ENCODE measurements at regions not wholly inside any gene's neighbourhood (a gene's known extent, or its start where the extent isn't known, plus 50 kb on each side); places are given as distances from the start of the nearest gene placed in this dataset.

DNA sequence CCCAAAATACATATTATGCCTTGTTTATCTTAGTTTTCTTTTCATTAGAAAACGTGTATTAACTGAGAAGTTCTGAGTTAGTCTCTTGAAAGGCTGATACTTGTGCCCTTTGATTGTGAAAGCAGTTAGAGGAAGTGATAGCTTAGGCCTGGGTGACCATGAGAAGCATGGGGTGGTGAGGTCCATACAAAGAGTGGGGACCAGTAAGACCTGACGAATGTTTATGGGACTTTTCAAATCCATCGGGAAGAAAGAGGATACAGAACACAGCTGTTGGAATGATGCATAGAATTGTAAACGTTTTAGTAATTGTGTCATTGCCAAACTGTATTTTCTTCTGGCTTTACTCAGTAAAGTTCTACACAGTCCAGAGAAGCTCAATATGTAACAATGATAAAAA lies 259.8 kb downstream of the LMO4 start:
- Mint-ChIP-seq H3K27me3 (peaks cover 4 to 5% of the 10 kb centered on the region in 2 donors), H3K36me3 (no peaks in the 10 kb centered on the region), H3K27ac (no peak overlapping the region), H3K9me3 (peaks cover 0 to 2% (median 0%) of the 10 kb centered on the region in 8 donors), H3K4me1 (no peaks in the 10 kb centered on the region), H3K4me3 (no peak overlapping the region)
- H3K9me3 ChIP-seq (ENCODE audit: control insufficient read depth in 1 of 2, low read length in 2 of 2): no peaks in the 10 kb centered on the region
- H3K4me3 ChIP-seq (ENCODE audit: low read length in 2 of 2): no peak overlapping the region
- CTCF ChIA-PET (ENCODE audit: partially characterized antibody): no interaction called here
- intact Hi-C loops (cut with micrococcal nuclease): no loop called here
- POLR2A ChIA-PET (ENCODE audit: partially characterized antibody): no interaction called here
- H3K4me1 ChIP-seq (ENCODE audit: insufficient read depth, low read length): no peaks in the 10 kb centered on the region
- H3K27ac ChIP-seq (ENCODE audit: low read depth, low read length): no peak overlapping the region
- H3K36me3 ChIP-seq (ENCODE audit: insufficient read depth, low read length): no peaks in the 10 kb centered on the region
- DNase-seq: no peak
- no peaks in the 10 kb centered on the region for H3K27me3 ChIP-seq (ENCODE audit: insufficient read depth, low read length)

GRCh38 chr1:87591492-87591891 lies 262.8 kb downstream of the LMO4 start:
- intact Hi-C loops (cut with micrococcal nuclease): no loop called here
- Mint-ChIP-seq H3K4me1 (no peaks in the 10 kb centered on the region), H3K9me3 (peaks cover 0 to 2% (median 0%) of the 10 kb centered on the region in 8 donors), H3K36me3 (no peaks in the 10 kb centered on the region), H3K27me3 (no peaks in the 10 kb centered on the region), H3K4me3 (no peak overlapping the region), H3K27ac (no peak overlapping the region)
- CTCF ChIA-PET (ENCODE audit: partially characterized antibody): no interaction called here
- Histone ChIP-seq H3K4me3 (ENCODE audit: low read length in 2 of 2) (no peak overlapping the region), H3K27me3 (ENCODE audit: insufficient read depth, low read length) (no peaks in the 10 kb centered on the region), H3K4me1 (ENCODE audit: insufficient read depth, low read length) (no peaks in the 10 kb centered on the region), H3K36me3 (ENCODE audit: insufficient read depth, low read length) (no peaks in the 10 kb centered on the region), H3K9me3 (ENCODE audit: control insufficient read depth in 1 of 2, low read length in 2 of 2) (no peaks in the 10 kb centered on the region), H3K27ac (ENCODE audit: low read depth, low read length) (no peak overlapping the region)
- POLR2A ChIA-PET (ENCODE audit: partially characterized antibody): no interaction called here
- DNase-seq: no peak

- ChIA-PET POLR2A (ENCODE audit: partially characterized antibody) (no interaction called here), CTCF (ENCODE audit: partially characterized antibody) (no interaction called here)
- no peak overlapping the region for H3K27ac Mint-ChIP-seq
- no peak for DNase-seq
- Histone ChIP-seq H3K4me3 (ENCODE audit: low read length in 2 of 2) (no peak overlapping the region), H3K27ac (ENCODE audit: low read depth, low read length) (no peak overlapping the region), H3K4me1 (ENCODE audit: insufficient read depth, low read length) (no peaks in the 10 kb centered on the region), H3K9me3 (ENCODE audit: control insufficient read depth in 1 of 2, low read length in 2 of 2) (no peaks in the 10 kb centered on the region), H3K27me3 (ENCODE audit: insufficient read depth, low read length) (no peaks in the 10 kb centered on the region), H3K36me3 (ENCODE audit: insufficient read depth, low read length) (no peaks in the 10 kb centered on the region)
- H3K9me3 Mint-ChIP-seq: peaks cover 0 to 2% (median 0%) of the 10 kb centered on the region in 8 donors
- no peaks in the 10 kb centered on the region for H3K36me3 Mint-ChIP-seq
- no peak overlapping the region for H3K4me3 Mint-ChIP-seq
- H3K27me3 Mint-ChIP-seq: no peaks in the 10 kb centered on the region
- H3K4me1 Mint-ChIP-seq: no peaks in the 10 kb centered on the region
- intact Hi-C loops (cut with micrococcal nuclease): no loop called here
These were observed 263.5 kb downstream of the LMO4 start for GRCh38 chr1:87592156-87592555.

DNA sequence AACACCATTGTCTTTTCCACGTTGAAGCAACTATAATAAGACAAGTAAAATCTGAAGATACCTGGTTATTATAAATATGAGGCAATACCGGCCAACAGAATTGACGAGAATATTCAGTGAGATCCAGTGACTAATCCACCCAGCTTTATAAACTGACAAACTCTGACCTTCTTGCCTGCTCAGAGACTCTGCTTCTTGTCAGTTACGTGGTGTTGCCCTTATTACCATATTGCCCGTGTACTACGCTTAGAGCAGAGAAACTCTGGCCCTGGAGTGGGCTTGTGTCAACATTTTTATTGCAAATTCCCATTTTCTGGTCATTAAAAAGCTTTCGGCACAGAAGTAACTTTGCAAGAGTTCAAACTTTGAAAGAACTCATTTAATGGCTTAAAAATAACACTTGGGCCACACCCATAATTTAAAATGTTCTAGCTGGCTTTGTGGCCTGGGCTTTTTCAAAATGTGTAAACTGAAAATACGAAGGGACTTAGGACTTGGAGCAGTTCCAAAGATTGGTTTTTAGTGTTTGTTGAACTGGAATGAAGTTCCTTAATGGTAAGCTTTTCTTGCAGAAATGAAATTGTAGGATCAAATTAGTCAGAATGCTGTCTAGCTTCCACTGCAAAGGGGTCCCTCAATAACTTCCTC lies 266.2 kb downstream of the LMO4 start:
- Mint-ChIP-seq H3K9me3 (peaks cover 0 to 2% (median 0%) of the 10 kb centered on the region in 8 donors), H3K4me3 (no peak overlapping the region), H3K4me1 (no peaks in the 10 kb centered on the region), H3K27me3 (peaks cover 2% of the 10 kb centered on the region in 2 donors), H3K36me3 (no peaks in the 10 kb centered on the region), H3K27ac (no peak overlapping the region)
- ChIA-PET POLR2A (ENCODE audit: partially characterized antibody) (no interaction called here), CTCF (ENCODE audit: partially characterized antibody) (no interaction called here)
- Histone ChIP-seq H3K4me3 (ENCODE audit: low read length in 2 of 2) (no peak overlapping the region), H3K36me3 (ENCODE audit: insufficient read depth, low read length) (no peaks in the 10 kb centered on the region), H3K9me3 (ENCODE audit: control insufficient read depth in 1 of 2, low read length in 2 of 2) (no peaks in the 10 kb centered on the region), H3K27ac (ENCODE audit: low read depth, low read length) (no peak overlapping the region), H3K27me3 (ENCODE audit: insufficient read depth, low read length) (no peaks in the 10 kb centered on the region), H3K4me1 (ENCODE audit: insufficient read depth, low read length) (no peaks in the 10 kb centered on the region)
- no peak for DNase-seq
- intact Hi-C loops (cut with micrococcal nuclease): no loop called here

- Histone ChIP-seq H3K27me3 (ENCODE audit: insufficient read depth, low read length) (no peaks in the 10 kb centered on the region), H3K9me3 (ENCODE audit: control insufficient read depth in 1 of 2, low read length in 2 of 2) (no peaks in the 10 kb centered on the region), H3K27ac (ENCODE audit: low read depth, low read length) (no peak overlapping the region), H3K4me3 (ENCODE audit: low read length in 2 of 2) (no peak overlapping the region), H3K4me1 (ENCODE audit: insufficient read depth, low read length) (no peaks in the 10 kb centered on the region), H3K36me3 (ENCODE audit: insufficient read depth, low read length) (no peaks in the 10 kb centered on the region)
- CTCF ChIA-PET (ENCODE audit: partially characterized antibody): no interaction called here
- POLR2A ChIA-PET (ENCODE audit: partially characterized antibody): no interaction called here
- H3K36me3 Mint-ChIP-seq: no peaks in the 10 kb centered on the region
- DNase-seq: no peak
- no peak overlapping the region for H3K4me3 Mint-ChIP-seq
- H3K4me1 Mint-ChIP-seq: no peaks in the 10 kb centered on the region
- H3K9me3 Mint-ChIP-seq: peaks cover 0 to 2% (median 0%) of the 10 kb centered on the region in 8 donors
- intact Hi-C loops (cut with micrococcal nuclease): no loop called here
- H3K27ac Mint-ChIP-seq: no peak overlapping the region
- peaks cover 2% of the 10 kb centered on the region in 2 donors for H3K27me3 Mint-ChIP-seq
These were observed 266.7 kb downstream of the LMO4 start for GRCh38 chr1:87595384-87595781.

DNA sequence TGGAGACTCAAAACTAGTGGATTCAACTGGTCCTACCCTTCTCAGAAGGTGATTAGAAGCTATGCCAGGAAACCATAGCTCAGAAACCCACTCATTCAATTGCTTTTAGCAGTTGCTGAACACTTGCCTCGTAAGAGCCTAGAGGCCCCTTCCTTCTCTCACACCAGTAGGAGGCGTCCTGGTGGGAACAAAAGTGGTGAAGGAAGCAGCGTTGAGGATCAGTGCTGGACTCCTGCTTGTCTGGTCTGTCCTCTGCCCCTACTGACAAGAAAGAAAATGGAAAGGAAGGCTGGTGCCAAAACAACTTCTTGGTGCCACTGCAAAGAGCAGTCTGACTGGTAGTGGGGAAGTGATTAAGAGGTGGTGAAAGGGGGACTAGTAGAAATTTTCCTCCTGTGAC lies 269.7 kb downstream of the LMO4 start:
- Mint-ChIP-seq H3K27ac (no peak overlapping the region), H3K4me3 (no peak overlapping the region), H3K36me3 (no peaks in the 10 kb centered on the region), H3K4me1 (no peaks in the 10 kb centered on the region), H3K9me3 (peaks cover 0 to 2% (median 0%) of the 10 kb centered on the region in 8 donors), H3K27me3 (peaks cover 2 to 4% of the 10 kb centered on the region in 2 donors)
- H3K27ac ChIP-seq (ENCODE audit: low read depth, low read length): no peak overlapping the region
- H3K27me3 ChIP-seq (ENCODE audit: insufficient read depth, low read length): no peaks in the 10 kb centered on the region
- no peak for DNase-seq
- H3K9me3 ChIP-seq (ENCODE audit: control insufficient read depth in 1 of 2, low read length in 2 of 2): no peaks in the 10 kb centered on the region
- no peaks in the 10 kb centered on the region for H3K4me1 ChIP-seq (ENCODE audit: insufficient read depth, low read length)
- ChIA-PET POLR2A (ENCODE audit: partially characterized antibody) (no interaction called here), CTCF (ENCODE audit: partially characterized antibody) (no interaction called here)
- H3K4me3 ChIP-seq (ENCODE audit: low read length in 2 of 2): no peak overlapping the region
- intact Hi-C loops (cut with micrococcal nuclease): no loop called here
- H3K36me3 ChIP-seq (ENCODE audit: insufficient read depth, low read length): no peaks in the 10 kb centered on the region

DNA sequence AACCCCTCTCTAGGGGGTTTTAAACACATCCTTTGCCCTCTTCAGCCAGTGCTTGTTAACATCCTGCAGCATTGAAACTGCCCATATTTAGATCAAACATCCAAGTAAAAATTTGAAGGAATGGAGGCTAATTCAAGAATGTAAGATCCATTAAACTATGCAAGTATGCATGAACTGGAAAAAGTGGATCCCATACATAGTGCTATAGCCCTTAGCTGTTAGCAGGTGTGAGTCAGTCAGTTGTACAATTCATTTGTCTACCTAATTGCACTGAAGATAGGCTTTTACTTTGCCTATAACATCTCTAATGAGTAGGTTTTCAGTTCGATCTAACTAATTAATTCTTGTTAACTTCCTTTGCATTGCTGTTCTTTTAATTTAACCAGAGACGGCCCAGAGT lies 270.9 kb downstream of the LMO4 start:
- no peak overlapping the region for H3K27ac ChIP-seq (ENCODE audit: low read depth, low read length)
- POLR2A ChIA-PET (ENCODE audit: partially characterized antibody): no interaction called here
- no peaks in the 10 kb centered on the region for H3K36me3 ChIP-seq (ENCODE audit: insufficient read depth, low read length)
- Mint-ChIP-seq H3K9me3 (peaks cover 0 to 2% (median 0%) of the 10 kb centered on the region in 8 donors), H3K4me3 (no peak overlapping the region), H3K27ac (no peak overlapping the region), H3K36me3 (no peaks in the 10 kb centered on the region), H3K27me3 (peaks cover 2 to 4% of the 10 kb centered on the region in 2 donors), H3K4me1 (no peaks in the 10 kb centered on the region)
- no peaks in the 10 kb centered on the region for H3K9me3 ChIP-seq (ENCODE audit: control insufficient read depth in 1 of 2, low read length in 2 of 2)
- intact Hi-C loops (cut with micrococcal nuclease): no loop called here
- no peak overlapping the region for H3K4me3 ChIP-seq (ENCODE audit: low read length in 2 of 2)
- DNase-seq: no peak
- H3K4me1 ChIP-seq (ENCODE audit: insufficient read depth, low read length): no peaks in the 10 kb centered on the region
- CTCF ChIA-PET (ENCODE audit: partially characterized antibody): interaction anchor here (0.7 kb wide), 1 partner anchor 36 kb away, joined by 3 read pairs; no protein-coding TSS in a partner anchor
- H3K27me3 ChIP-seq (ENCODE audit: insufficient read depth, low read length): no peaks in the 10 kb centered on the region

Data from CD4-positive, alpha-beta memory T cell (primary cell).